ENCODE measurements at regions not wholly inside any gene's neighbourhood (a gene's known extent, or its start where the extent isn't known, plus 50 kb on each side); places are given as distances from the start of the nearest gene placed in this dataset.

DNA sequence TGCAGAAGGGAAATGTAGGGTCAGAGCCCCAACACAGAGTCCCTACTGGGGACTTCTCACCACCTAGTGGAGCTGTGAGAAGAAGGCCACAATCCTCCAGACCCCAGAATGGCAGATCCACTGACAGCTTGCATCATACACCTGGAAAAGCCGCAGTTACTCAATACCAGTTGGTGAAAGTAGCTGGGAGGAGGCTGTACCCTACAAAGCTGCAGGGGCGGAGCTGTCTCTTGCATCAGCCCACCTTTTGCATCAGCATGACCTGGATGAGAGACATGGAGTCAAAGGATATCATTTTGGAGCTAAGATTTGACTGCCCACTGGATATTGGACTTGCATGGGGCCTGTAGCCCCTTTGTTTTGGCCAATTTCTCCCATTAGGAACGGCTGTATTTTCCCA is 237.3 kb downstream of the CALCRL start:
- TF ChIP-seq ZNF529 (tag by site-specific recombination; IDR thresholded peaks at IDR 0.05; ENCODE audit: insufficient replicate concordance) (no peak), GLIS1 (tag by site-specific recombination; IDR thresholded peaks at IDR 0.05) (no peak), ZNF792 (tag by site-specific recombination; IDR thresholded peaks at IDR 0.05) (no peak), ZNF239 (tag by site-specific recombination; IDR thresholded peaks at IDR 0.05) (no peak), ZEB2 (tag by site-specific recombination; IDR thresholded peaks at IDR 0.05) (no peak), ZNF548 (tag by site-specific recombination; IDR thresholded peaks at IDR 0.05) (no peak), MZF1 (tag by site-specific recombination; IDR thresholded peaks at IDR 0.05; ENCODE audit: borderline replicate concordance) (no peak), SETDB1 (IDR thresholded peaks at IDR 0.05; ENCODE audit: insufficient read length, low read length) (no peak), ZBTB7A (tag by site-specific recombination; IDR thresholded peaks at IDR 0.05; ENCODE audit: low read depth) (no peak)
- TF ChIP-seq, protein P1, sequence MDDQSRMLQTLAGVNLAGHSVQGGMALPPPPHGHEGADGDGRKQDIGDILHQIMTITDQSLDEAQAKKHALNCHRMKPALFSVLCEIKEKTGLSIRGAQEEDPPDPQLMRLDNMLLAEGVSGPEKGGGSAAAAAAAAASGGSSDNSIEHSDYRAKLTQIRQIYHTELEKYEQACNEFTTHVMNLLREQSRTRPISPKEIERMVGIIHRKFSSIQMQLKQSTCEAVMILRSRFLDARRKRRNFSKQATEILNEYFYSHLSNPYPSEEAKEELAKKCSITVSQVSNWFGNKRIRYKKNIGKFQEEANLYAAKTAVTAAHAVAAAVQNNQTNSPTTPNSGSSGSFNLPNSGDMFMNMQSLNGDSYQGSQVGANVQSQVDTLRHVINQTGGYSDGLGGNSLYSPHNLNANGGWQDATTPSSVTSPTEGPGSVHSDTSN (CRISPR knock-in tag; IDR thresholded peaks at IDR 0.05), result no peak
- TF ChIP-seq, protein P2, sequence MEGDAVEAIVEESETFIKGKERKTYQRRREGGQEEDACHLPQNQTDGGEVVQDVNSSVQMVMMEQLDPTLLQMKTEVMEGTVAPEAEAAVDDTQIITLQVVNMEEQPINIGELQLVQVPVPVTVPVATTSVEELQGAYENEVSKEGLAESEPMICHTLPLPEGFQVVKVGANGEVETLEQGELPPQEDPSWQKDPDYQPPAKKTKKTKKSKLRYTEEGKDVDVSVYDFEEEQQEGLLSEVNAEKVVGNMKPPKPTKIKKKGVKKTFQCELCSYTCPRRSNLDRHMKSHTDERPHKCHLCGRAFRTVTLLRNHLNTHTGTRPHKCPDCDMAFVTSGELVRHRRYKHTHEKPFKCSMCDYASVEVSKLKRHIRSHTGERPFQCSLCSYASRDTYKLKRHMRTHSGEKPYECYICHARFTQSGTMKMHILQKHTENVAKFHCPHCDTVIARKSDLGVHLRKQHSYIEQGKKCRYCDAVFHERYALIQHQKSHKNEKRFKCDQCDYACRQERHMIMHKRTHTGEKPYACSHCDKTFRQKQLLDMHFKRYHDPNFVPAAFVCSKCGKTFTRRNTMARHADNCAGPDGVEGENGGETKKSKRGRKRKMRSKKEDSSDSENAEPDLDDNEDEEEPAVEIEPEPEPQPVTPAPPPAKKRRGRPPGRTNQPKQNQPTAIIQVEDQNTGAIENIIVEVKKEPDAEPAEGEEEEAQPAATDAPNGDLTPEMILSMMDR (tag by site-specific recombination; IDR thresholded peaks at IDR 0.05), result no peak
- TF ChIP-seq, protein P3, sequence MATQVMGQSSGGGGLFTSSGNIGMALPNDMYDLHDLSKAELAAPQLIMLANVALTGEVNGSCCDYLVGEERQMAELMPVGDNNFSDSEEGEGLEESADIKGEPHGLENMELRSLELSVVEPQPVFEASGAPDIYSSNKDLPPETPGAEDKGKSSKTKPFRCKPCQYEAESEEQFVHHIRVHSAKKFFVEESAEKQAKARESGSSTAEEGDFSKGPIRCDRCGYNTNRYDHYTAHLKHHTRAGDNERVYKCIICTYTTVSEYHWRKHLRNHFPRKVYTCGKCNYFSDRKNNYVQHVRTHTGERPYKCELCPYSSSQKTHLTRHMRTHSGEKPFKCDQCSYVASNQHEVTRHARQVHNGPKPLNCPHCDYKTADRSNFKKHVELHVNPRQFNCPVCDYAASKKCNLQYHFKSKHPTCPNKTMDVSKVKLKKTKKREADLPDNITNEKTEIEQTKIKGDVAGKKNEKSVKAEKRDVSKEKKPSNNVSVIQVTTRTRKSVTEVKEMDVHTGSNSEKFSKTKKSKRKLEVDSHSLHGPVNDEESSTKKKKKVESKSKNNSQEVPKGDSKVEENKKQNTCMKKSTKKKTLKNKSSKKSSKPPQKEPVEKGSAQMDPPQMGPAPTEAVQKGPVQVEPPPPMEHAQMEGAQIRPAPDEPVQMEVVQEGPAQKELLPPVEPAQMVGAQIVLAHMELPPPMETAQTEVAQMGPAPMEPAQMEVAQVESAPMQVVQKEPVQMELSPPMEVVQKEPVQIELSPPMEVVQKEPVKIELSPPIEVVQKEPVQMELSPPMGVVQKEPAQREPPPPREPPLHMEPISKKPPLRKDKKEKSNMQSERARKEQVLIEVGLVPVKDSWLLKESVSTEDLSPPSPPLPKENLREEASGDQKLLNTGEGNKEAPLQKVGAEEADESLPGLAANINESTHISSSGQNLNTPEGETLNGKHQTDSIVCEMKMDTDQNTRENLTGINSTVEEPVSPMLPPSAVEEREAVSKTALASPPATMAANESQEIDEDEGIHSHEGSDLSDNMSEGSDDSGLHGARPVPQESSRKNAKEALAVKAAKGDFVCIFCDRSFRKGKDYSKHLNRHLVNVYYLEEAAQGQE (tag by site-specific recombination; IDR thresholded peaks at IDR 0.05), result no peak
- TF ChIP-seq, protein P4, sequence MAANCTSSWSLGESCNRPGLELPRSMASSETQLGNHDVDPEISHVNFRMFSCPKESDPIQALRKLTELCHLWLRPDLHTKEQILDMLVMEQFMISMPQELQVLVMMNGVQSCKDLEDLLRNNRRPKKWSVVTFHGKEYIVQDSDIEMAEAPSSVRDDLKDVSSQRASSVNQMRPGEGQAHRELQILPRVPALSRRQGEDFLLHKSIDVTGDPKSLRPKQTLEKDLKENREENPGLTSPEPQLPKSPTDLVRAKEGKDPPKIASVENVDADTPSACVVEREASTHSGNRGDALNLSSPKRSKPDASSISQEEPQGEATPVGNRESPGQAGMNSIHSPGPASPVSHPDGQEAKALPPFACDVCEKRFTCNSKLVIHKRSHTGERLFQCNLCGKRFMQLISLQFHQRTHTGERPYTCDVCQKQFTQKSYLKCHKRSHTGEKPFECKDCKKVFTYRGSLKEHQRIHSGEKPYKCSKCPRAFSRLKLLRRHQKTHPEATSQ (tag by site-specific recombination; IDR thresholded peaks at IDR 0.05), result no peak
- TF ChIP-seq, protein P5, sequence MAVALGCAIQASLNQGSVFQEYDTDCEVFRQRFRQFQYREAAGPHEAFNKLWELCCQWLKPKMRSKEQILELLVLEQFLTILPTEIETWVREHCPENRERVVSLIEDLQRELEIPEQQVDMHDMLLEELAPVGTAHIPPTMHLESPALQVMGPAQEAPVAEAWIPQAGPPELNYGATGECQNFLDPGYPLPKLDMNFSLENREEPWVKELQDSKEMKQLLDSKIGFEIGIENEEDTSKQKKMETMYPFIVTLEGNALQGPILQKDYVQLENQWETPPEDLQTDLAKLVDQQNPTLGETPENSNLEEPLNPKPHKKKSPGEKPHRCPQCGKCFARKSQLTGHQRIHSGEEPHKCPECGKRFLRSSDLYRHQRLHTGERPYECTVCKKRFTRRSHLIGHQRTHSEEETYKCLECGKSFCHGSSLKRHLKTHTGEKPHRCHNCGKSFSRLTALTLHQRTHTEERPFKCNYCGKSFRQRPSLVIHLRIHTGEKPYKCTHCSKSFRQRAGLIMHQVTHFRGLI (tag by site-specific recombination; IDR thresholded peaks at IDR 0.05), result no peak

All from HEK293 (cell line).